ENCODE measurements at regions not wholly inside any gene's neighbourhood (a gene's known extent, or its start where the extent isn't known, plus 50 kb on each side); places are given as distances from the start of the nearest gene placed in this dataset.
"Not testable (repeated sequence)": the region's sequence is repeated elsewhere in the genome, so short reads cannot be mapped to it uniquely, and the experiment has no call there.

DNA sequence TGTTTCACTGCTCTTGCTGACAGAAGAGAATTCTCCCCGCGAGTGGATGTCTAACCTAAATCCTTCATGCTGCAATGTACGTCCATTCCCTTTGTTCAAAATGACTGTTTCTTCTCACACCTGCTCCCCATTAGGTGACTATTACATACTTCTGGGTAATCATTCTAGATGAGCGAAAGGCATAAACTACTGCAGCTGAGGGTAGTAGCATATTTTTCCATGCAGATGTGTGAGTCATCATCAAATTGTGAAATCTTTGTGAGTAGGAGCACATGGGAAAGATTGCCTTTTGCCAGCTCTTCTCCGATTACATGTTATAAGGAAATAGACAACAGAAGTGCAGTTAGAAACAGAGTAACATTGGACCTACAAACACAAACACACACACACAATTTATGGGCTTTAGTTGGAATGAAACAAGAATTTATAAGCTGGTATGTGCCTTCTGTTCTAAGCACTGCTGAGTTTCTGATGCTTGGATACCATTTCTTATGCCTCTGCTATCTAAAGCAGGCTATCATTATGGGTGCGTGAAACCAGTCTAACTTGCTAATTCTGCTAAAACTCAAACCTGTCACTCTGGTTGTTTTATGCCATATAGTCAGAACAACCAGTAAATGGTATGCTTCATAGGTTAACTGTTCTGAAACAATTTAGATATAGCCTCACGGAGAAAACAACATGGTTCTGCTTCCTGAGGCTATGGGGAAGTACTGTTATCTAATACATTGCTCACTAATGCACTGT lies 346.9 kb upstream of the PSMD7 start:
- no peaks in the 10 kb centered on the region for H3K9me3 ChIP-seq
- H3K4me3 ChIP-seq, result no peak overlapping the region
- H3K4me1 ChIP-seq, result peaks cover 13% of the 10 kb centered on the region
- TF ChIP-seq POLR2AphosphoS5 (IDR thresholded peaks at IDR 0.05; ENCODE audit: insufficient read depth in 1 of 2, low read depth in 1 of 2) (peak; percentile 50 to 84), POLR2A (IDR thresholded peaks at IDR 0.05) (no peak)
- no peaks in the 10 kb centered on the region for H3K36me3 ChIP-seq
- DNase-seq (ENCODE audit: extremely low spot score in 2 of 2), result no peak
- H3K27ac ChIP-seq, result peak overlapping the region; percentile 20
- intact Hi-C loops (cut with DNase I), result no loop called here
- no peaks in the 10 kb centered on the region for H3K27me3 ChIP-seq

DNA sequence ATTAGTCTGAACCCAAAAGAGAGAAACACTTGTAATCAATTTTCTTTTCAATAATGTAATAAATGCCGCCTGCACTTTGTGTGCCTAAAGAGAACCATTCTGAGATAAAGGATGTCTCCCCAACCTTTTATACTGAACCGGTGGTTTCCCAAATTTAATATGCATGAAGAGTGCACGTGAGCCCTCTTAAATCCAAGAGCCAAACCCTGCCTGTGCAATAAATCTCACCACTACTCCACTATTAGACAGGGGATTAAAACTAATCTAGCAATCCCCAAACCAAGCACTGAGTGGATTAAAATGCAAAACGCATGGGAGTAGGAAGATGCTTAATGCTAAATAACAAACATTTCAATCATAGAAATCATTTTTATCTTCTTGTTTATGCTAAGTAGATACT lies 351.0 kb upstream of the PSMD7 start:
- TF ChIP-seq POLR2AphosphoS5 (IDR thresholded peaks at IDR 0.05; ENCODE audit: insufficient read depth in 1 of 2, low read depth in 1 of 2) (no peak), POLR2A (IDR thresholded peaks at IDR 0.05) (no peak)
- TF ChIP-seq, protein P1, sequence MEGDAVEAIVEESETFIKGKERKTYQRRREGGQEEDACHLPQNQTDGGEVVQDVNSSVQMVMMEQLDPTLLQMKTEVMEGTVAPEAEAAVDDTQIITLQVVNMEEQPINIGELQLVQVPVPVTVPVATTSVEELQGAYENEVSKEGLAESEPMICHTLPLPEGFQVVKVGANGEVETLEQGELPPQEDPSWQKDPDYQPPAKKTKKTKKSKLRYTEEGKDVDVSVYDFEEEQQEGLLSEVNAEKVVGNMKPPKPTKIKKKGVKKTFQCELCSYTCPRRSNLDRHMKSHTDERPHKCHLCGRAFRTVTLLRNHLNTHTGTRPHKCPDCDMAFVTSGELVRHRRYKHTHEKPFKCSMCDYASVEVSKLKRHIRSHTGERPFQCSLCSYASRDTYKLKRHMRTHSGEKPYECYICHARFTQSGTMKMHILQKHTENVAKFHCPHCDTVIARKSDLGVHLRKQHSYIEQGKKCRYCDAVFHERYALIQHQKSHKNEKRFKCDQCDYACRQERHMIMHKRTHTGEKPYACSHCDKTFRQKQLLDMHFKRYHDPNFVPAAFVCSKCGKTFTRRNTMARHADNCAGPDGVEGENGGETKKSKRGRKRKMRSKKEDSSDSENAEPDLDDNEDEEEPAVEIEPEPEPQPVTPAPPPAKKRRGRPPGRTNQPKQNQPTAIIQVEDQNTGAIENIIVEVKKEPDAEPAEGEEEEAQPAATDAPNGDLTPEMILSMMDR (IDR thresholded peaks at IDR 0.05), result no peak
- H3K27ac ChIP-seq, result no peak overlapping the region
- H3K27me3 ChIP-seq, result no peaks in the 10 kb centered on the region
- DNase-seq (ENCODE audit: extremely low spot score in 2 of 2), result no peak
- intact Hi-C loops (cut with DNase I), result no loop called here
- no peaks in the 10 kb centered on the region for H3K36me3 ChIP-seq
- H3K4me3 ChIP-seq, result no peak overlapping the region
- H3K9me3 ChIP-seq, result no peaks in the 10 kb centered on the region
- H3K4me1 ChIP-seq, result peaks cover 5% of the 10 kb centered on the region

DNA sequence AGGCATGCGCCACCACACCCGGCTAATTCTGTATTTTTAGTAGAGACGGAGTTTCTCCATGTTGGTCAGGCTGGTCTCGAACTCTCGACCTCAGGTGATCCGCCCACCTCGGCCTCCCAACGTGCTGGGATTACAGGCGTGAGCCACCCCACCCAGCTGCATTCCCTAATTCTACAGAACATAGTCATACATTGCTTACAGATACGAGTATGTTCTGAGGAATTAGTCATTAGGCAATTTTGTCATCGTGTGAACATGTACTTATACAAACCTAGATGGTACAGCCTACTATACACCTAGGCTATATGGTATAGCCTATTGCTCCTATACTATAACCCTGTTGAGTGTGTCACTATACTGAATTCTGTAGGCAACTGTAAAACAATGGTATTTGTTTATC lies 353.4 kb upstream of the PSMD7 start:
- H3K27me3 ChIP-seq; H3K36me3 ChIP-seq; DNase-seq (ENCODE audit: extremely low spot score in 2 of 2); H3K4me3 ChIP-seq; H3K4me1 ChIP-seq; intact Hi-C loops (cut with DNase I); H3K9me3 ChIP-seq; H3K27ac ChIP-seq: not testable (repeated sequence)

DNA sequence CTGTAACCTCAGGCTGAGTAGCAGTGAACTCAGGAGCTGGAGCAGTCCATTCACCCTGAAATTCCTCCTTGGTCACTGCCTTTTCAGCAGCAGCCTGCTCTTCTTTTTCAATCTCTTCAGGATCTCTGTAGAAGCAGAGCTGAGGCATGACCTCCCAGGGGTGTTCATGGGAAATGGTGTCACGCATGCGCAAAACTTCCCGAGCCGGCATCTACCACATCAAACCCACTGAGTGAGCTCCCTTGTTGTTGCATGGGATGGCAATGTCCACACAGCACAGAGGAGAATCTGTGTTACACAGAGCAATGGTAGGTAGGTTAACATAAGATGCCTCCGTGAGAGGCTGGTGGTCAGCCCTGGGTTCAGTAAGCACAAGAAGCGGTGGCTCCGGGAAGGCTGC lies 355.8 kb upstream of the PSMD7 start:
- H3K4me1 ChIP-seq; intact Hi-C loops (cut with DNase I); H3K27ac ChIP-seq; H3K36me3 ChIP-seq; DNase-seq (ENCODE audit: extremely low spot score in 2 of 2); H3K4me3 ChIP-seq; H3K27me3 ChIP-seq; H3K9me3 ChIP-seq: not testable (repeated sequence)

DNA sequence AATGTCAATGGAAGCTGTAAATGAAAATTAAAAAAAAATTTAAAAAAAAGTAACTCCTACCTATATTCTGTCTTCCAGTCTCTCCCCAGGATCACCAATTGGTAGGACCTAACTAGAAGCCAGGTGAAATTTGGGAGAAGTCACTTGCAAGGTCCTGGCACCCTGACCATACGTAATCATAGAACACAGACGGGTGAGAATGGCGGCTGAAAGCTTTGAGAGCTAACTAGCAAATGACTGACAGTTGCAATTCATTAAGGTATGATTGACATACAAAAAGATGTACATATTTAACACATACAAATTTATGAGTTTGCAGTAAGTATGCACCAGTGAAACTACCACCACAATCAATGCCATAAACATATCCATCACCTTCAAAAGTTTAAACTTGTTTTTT lies 372.7 kb upstream of the PSMD7 start:
- DNase-seq (ENCODE audit: extremely low spot score in 2 of 2), result no peak
- Histone ChIP-seq H3K27ac (no peak overlapping the region), H3K9me3 (no peaks in the 10 kb centered on the region), H3K36me3 (no peaks in the 10 kb centered on the region), H3K4me3 (no peak overlapping the region), H3K27me3 (no peaks in the 10 kb centered on the region), H3K4me1 (no peaks in the 10 kb centered on the region)
- intact Hi-C loops (cut with DNase I), result no loop called here
- no peak for TF ChIP-seq POLR2A (IDR thresholded peaks at IDR 0.05)
- TF ChIP-seq, protein P1 (IDR thresholded peaks at IDR 0.05), result no peak
- no peak for TF ChIP-seq POLR2AphosphoS5 (IDR thresholded peaks at IDR 0.05; ENCODE audit: insufficient read depth in 1 of 2, low read depth in 1 of 2)

DNA sequence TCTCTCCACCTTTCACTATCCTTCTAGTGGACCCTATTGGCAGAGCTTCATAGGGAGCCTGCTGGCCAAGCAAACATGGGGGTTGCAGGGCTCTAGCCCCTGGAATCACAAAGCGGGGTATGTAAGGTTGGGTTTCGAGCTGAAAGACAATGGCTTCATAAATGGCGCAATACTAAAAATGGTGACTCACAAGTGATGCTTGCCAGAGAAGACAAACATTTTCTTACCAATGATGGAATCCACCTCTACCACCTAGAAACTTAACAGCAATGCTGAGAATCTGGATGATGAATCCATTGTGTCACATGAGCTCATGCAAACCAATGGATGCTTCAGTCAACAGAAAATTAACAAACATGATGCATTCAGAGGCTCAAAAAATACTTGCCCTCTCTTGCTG lies 375.3 kb upstream of the PSMD7 start:
- no peak for TF ChIP-seq POLR2AphosphoS5 (IDR thresholded peaks at IDR 0.05; ENCODE audit: insufficient read depth in 1 of 2, low read depth in 1 of 2)
- TF ChIP-seq POLR2A (IDR thresholded peaks at IDR 0.05), result no peak
- TF ChIP-seq, protein P1 (IDR thresholded peaks at IDR 0.05), result no peak
- no peak overlapping the region for H3K4me3 ChIP-seq
- no peak for DNase-seq (ENCODE audit: extremely low spot score in 2 of 2)
- H3K27ac ChIP-seq, result no peak overlapping the region
- no peaks in the 10 kb centered on the region for H3K4me1 ChIP-seq
- no peaks in the 10 kb centered on the region for H3K9me3 ChIP-seq
- no peaks in the 10 kb centered on the region for H3K36me3 ChIP-seq
- intact Hi-C loops (cut with DNase I), result no loop called here
- H3K27me3 ChIP-seq, result no peaks in the 10 kb centered on the region

Data from vagina (tissue), 2 donors.